HCT116 (cell line): ENCODE measurements at regions not wholly inside any gene's neighbourhood (a gene's known extent, or its start where the extent isn't known, plus 50 kb on each side); places are given as distances from the start of the nearest gene placed in this dataset.

Experiments
- ATAC-seq: fragments of 200-7000 bp; cut with Tn5 transposase; 2 replicates; pipeline ENCODE4 v1.9.1; 2020; ENCODE audit warnings: mild to moderate bottlenecking, moderate library complexity
- BruUV-seq: library from RNA; stranded (reverse); fragments of 400-500 nt; replicated peaks from 2 replicates; lab custom pipeline; 2021; lab: Mats Ljungman, UMichigan
- CTCF ChIA-PET: fragments of 300-600 bp; sonication (Branson Sonifier 250); formaldehyde crosslinking; loops from one replicate; lab custom pipeline; 2021; ENCODE audit warnings: antibody characterized with exemption; lab: Charles Lee
- POLR2A ChIA-PET: fragments of 300-600, 350-600 bp; sonication (Branson Sonifier 250); formaldehyde crosslinking; loops from one replicate; lab custom pipeline; 2021; ENCODE audit warnings: antibody characterized with exemption; lab: Charles Lee
- RAD21 ChIA-PET, 2 experiments: fragments of 300-600 bp; sonication (Branson Sonifier 250); formaldehyde crosslinking; loops; one replicate each; lab custom pipeline; 2023; ENCODE audit warnings: low total read pairs in 2 of 2; ENCODE audit not compliant: uncharacterized antibody in 2 of 2, unreplicated experiment in 2 of 2, low non-redundant PET in 1 of 2; lab: Charles Lee
- DNase-seq: peaks from one replicate; pipeline ENCODE4 v3.0.0-alpha.2; 2010; ENCODE audit warnings: low read depth, low spot score
- H2AFZ ChIP-seq: fragments of 200-600 bp; shearing (Covaris generic), sonication (generic); 2 replicates; pipeline ENCODE4 v1.6.1; 2017; ENCODE audit warnings: low read depth, mixed run types, mixed read lengths, antibody characterized with exemption, low read length; ENCODE audit not compliant: poor library complexity, severe bottlenecking
- H3K27ac ChIP-seq: 2 replicates; pipeline ENCODE4 v1.5.1; 2012; ENCODE audit warnings: low read depth, low read length
- H3K27me3 ChIP-seq: fragments of 200-600 bp; sonication (generic); 2 replicates; pipeline ENCODE4 v1.6.1; 2016; ENCODE audit warnings: mixed run types, low read length, mixed read lengths; ENCODE audit not compliant: insufficient read depth
- H3K36me3 ChIP-seq, 2 experiments: fragments of 200-500 bp in 1 of 2; fragments of 200-600 bp in 1 of 2; sonication (Bioruptor generic) in 1 of 2; sonication (generic) in 1 of 2; 2 replicates each; pipeline versions ENCODE4 v1.5.1 to v1.6.1; 2014 to 2016; ENCODE audit warnings: low read length in 2 of 2, inconsistent platforms in 1 of 2, mixed read lengths in 1 of 2, mixed run types in 1 of 2; ENCODE audit not compliant: insufficient read depth in 2 of 2, control insufficient read depth in 1 of 2
- H3K4me1 ChIP-seq, 2 experiments: fragments of 200-600 bp in 1 of 2; sonication (generic) in 1 of 2; 2 replicates each; pipeline versions ENCODE4 v1.5.1 to v1.6.1; 2012 to 2017; ENCODE audit warnings: low read length in 2 of 2, inconsistent platforms in 1 of 2, mild to moderate bottlenecking in 1 of 2, mixed read lengths in 1 of 2, mixed run types in 1 of 2, moderate library complexity in 1 of 2; ENCODE audit not compliant: insufficient read depth in 2 of 2, control insufficient read depth in 1 of 2
- H3K4me2 ChIP-seq: fragments of 200-600 bp; sonication (generic); 2 replicates; pipeline ENCODE4 v1.6.1; 2017; ENCODE audit warnings: mixed run types, low read length, mixed read lengths
- H3K4me3 ChIP-seq, 2 experiments: fragments of 200-600 bp in 1 of 2; sonication (generic) in 1 of 2; replicated peaks in 1 of 2; 2 replicates each; pipeline ENCODE4 v1.5.1; 2011 to 2016; ENCODE audit warnings: low read length in 2 of 2, control low read depth in 1 of 2, low read depth in 1 of 2, mild to moderate bottlenecking in 1 of 2, mixed read lengths in 1 of 2, mixed run types in 1 of 2
- H3K79me2 ChIP-seq: fragments of 200-600 bp; sonication (generic); 2 replicates; pipeline ENCODE4 v1.6.1; 2017; ENCODE audit warnings: mild to moderate bottlenecking, mixed run types, low read length, moderate library complexity, mixed read lengths; ENCODE audit not compliant: insufficient read depth
- H3K9ac ChIP-seq: fragments of 200-600 bp; sonication (generic); 2 replicates; pipeline ENCODE4 v1.6.1; 2016; ENCODE audit warnings: low read length, mixed read lengths
- H3K9me2 ChIP-seq: fragments of 200-600 bp; sonication (generic), shearing (Covaris generic); 2 replicates; pipeline ENCODE4 v1.6.1; 2017; ENCODE audit warnings: mixed run types, mild to moderate bottlenecking, moderate library complexity; ENCODE audit not compliant: insufficient read depth
- H3K9me3 ChIP-seq, 2 experiments: fragments of 200-500 bp in 1 of 2; fragments of 200-600 bp in 1 of 2; sonication (Bioruptor generic) in 1 of 2; sonication (generic) in 1 of 2; 2 replicates each; pipeline ENCODE4 v1.6.1; 2014 to 2017; ENCODE audit warnings: low read length in 2 of 2, mixed read lengths in 2 of 2, inconsistent platforms in 1 of 2, low read depth in 1 of 2, mild to moderate bottlenecking in 1 of 2, mixed run types in 1 of 2, moderate library complexity in 1 of 2; ENCODE audit not compliant: control insufficient read depth in 1 of 2, insufficient read depth in 1 of 2
- H4K20me1 ChIP-seq: fragments of 200-600 bp; sonication (generic), shearing (Covaris generic); 2 replicates; pipeline ENCODE4 v1.6.1; 2017; ENCODE audit warnings: mixed run types, mild to moderate bottlenecking, moderate library complexity; ENCODE audit not compliant: insufficient read depth
- EGR1 ChIP-seq: IDR thresholded peaks from 2 replicates; pipeline ENCODE4 v1.6.1; 2012; ENCODE audit warnings: low read depth
- EZH2phosphoT487 ChIP-seq: fragments of 200-600 bp; IDR thresholded peaks from 2 replicates; pipeline ENCODE4 v1.6.1; 2018; ENCODE audit warnings: antibody characterized with exemption, borderline replicate concordance
- SP1 ChIP-seq: IDR thresholded peaks from 2 replicates; pipeline ENCODE4 v1.6.1; 2012; ENCODE audit warnings: low read depth
- SRF ChIP-seq: IDR thresholded peaks from 2 replicates; pipeline ENCODE4 v1.6.1; 2012; ENCODE audit warnings: low read depth
- ZFX ChIP-seq: fragments of 450-650 bp; IDR thresholded peaks from 2 replicates; pipeline ENCODE4 v1.6.1; 2017
- ZNF274 ChIP-seq: fragments of 200-500 bp; sonication (Bioruptor generic); IDR thresholded peaks from 2 replicates; pipeline ENCODE4 v1.6.1; 2014; ENCODE audit warnings: mild to moderate bottlenecking, low read depth, low read length, inconsistent platforms
- intact Hi-C: fragments of 100-400 bp; cut with micrococcal nuclease; formaldehyde crosslinking; loops from 2 replicates; pipeline ENCODE4 v1.10.0; 2022
- TF ChIP-seq, protein P1 (sequence below): IDR thresholded peaks from 2 replicates; pipeline ENCODE4 v1.6.1; 2011; ENCODE audit warnings: mild to moderate bottlenecking, low read length, moderate library complexity; ENCODE audit not compliant: insufficient replicate concordance; ENCODE audit errors: extremely low read depth
- TF ChIP-seq, protein P2 (sequence below): IDR thresholded peaks from 2 replicates; pipeline ENCODE4 v1.6.1; 2012

DNA sequence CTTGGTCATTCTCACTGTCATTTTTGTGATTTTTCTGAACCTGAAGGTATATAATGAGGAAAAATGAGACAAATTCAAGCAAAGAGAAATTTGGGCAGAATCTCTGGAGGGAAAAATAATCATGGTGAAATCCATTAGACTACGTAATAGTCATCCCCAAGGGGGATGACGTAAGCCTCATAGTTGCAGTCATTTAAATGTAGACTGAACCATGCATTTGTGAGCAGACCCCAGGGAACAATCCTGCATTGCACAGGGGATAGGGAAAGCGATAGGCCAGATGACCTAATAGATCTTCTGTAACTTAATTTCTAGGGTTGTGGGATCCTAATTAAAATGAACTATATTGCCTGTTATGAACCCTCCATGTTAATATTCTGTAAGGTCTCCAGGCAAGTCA lies 167.4 kb upstream of the C1orf21 start:
- POLR2A ChIA-PET: no interaction called here
- H3K9me2 ChIP-seq: no peaks in the 10 kb centered on the region
- no peaks in the 10 kb centered on the region for H3K79me2 ChIP-seq
- no peaks in the 10 kb centered on the region for H3K27me3 ChIP-seq
- H3K36me3 ChIP-seq: no peaks in the 10 kb centered on the region
- RAD21 ChIA-PET: no interaction called here
- BruUV-seq: no TSS peak
- H3K9ac ChIP-seq: no peak overlapping the region
- H4K20me1 ChIP-seq: no peaks in the 10 kb centered on the region
- intact Hi-C loops: no loop called here
- H2AFZ ChIP-seq: no peak overlapping the region
- H3K4me1 ChIP-seq: no peaks in the 10 kb centered on the region
- CTCF ChIA-PET: no interaction called here
- no peak overlapping the region for H3K4me3 ChIP-seq
- no peaks in the 10 kb centered on the region for H3K9me3 ChIP-seq
- no peak overlapping the region for H3K27ac ChIP-seq
- no peak overlapping the region for H3K4me2 ChIP-seq
- TF ChIP-seq SP1 (no peak), ZFX (no peak)
- TF ChIP-seq, all 23 proteins: peak for 0
- DNase-seq (no peak), ATAC-seq (no peak)

DNA sequence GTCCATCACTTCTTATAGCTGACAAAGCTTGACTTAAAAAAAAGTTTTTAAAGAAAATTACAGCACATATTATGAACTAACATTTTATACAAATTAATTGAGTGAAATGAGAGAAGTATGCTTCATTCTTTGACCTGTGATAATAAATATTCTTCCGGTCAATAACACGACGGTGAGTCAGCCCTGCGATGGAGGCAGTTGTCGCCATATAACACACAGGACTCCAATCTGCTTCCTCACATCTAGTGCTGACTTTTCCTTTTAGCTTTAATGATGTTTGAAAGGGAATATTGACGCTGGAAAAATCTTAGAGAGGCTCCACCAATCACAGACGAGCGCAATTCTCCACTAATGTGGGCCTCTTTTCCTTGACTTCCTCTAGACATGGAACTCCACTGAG lies 166.9 kb upstream of the C1orf21 start:
- no peaks in the 10 kb centered on the region for H4K20me1 ChIP-seq
- no peak for DNase-seq
- H3K27ac ChIP-seq: no peak overlapping the region
- no peaks in the 10 kb centered on the region for H3K36me3 ChIP-seq
- no peak overlapping the region for H3K9ac ChIP-seq
- TF ChIP-seq SRF (no peak), EGR1 (no peak), ZNF274 (no peak), EZH2phosphoT487 (no peak)
- TF ChIP-seq, protein P1, sequence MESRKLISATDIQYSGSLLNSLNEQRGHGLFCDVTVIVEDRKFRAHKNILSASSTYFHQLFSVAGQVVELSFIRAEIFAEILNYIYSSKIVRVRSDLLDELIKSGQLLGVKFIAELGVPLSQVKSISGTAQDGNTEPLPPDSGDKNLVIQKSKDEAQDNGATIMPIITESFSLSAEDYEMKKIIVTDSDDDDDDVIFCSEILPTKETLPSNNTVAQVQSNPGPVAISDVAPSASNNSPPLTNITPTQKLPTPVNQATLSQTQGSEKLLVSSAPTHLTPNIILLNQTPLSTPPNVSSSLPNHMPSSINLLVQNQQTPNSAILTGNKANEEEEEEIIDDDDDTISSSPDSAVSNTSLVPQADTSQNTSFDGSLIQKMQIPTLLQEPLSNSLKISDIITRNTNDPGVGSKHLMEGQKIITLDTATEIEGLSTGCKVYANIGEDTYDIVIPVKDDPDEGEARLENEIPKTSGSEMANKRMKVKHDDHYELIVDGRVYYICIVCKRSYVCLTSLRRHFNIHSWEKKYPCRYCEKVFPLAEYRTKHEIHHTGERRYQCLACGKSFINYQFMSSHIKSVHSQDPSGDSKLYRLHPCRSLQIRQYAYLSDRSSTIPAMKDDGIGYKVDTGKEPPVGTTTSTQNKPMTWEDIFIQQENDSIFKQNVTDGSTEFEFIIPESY: no peak
- TF ChIP-seq, protein P2, sequence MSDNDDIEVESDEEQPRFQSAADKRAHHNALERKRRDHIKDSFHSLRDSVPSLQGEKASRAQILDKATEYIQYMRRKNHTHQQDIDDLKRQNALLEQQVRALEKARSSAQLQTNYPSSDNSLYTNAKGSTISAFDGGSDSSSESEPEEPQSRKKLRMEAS: no peak
- H3K79me2 ChIP-seq: no peaks in the 10 kb centered on the region
- no peaks in the 10 kb centered on the region for H3K4me1 ChIP-seq
- ATAC-seq: no peak
- no peak overlapping the region for H3K4me3 ChIP-seq
- ChIA-PET CTCF (no interaction called here), POLR2A (no interaction called here), RAD21 (no interaction called here)
- H2AFZ ChIP-seq: no peak overlapping the region
- no peaks in the 10 kb centered on the region for H3K9me2 ChIP-seq
- no TSS peak for BruUV-seq
- intact Hi-C loops: loop anchor here (5.0 kb wide), 1 partner anchor 442 kb away; no protein-coding TSS in a partner anchor
- no peaks in the 10 kb centered on the region for H3K9me3 ChIP-seq
- no peak overlapping the region for H3K4me2 ChIP-seq
- no peaks in the 10 kb centered on the region for H3K27me3 ChIP-seq
